ENCODE measurements at regions not wholly inside any gene's neighbourhood (a gene's known extent, or its start where the extent isn't known, plus 50 kb on each side); places are given as distances from the start of the nearest gene placed in this dataset.

DNA sequence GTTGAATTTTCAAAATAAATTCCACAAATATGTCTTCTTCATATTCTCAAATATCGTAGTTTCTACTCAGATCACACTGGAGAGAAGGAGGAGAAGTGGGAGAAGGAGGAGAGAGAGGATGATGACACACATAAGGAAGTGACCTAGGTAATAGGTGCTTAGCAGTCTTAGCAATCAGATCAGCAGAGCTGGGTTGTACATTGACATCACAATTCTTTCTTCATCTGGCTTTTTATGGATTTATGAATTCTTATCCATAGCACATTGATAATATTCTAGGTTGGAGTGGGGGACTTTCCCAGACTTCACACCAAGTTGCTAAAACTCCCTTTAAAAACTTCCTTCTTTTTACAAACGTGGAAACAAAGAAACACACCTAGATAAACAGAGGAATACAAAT, 86.9 kb downstream of the FGF9 start:
- no CpG with 5 or more reads among the region's 2 CpGs for WGBS, 2 experiments (ENCODE audit: insufficient coverage in 2 of 2)
- Histone ChIP-seq H3K27ac (ENCODE audit: low read depth, low read length, severe bottlenecking) (no peak overlapping the region), H3K4me3 (ENCODE audit: extremely low read depth, insufficient read depth, low read length, poor library complexity, severe bottlenecking) (no peak overlapping the region), H3K36me3 (ENCODE audit: control insufficient read depth, insufficient read depth, low read length) (no peaks in the 10 kb centered on the region), H3K9me3 (ENCODE audit: control insufficient read depth, low read length) (no peaks in the 10 kb centered on the region), H3K4me1 (ENCODE audit: control insufficient read depth, insufficient read depth, low read length, poor library complexity, severe bottlenecking) (no peaks in the 10 kb centered on the region)

DNA sequence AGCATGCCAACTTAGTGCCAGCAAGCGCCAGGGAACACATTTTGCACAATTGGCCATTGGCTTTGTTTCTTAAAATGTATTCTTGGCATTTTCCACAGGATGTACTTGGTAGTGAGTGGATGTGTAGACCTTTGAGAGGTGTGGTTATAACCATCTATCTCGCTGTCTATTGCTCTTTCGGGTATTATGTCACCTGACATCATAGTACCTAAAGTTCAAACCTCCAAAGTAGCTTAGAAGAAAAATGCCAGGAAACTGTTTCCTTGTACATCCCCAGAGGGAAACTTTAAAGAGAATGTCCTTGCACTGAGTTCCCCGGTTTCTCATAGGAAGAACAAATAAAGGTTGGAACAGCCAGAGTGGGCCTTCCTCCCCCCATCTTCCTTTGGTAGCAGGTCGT, 87.6 kb downstream of the FGF9 start:
- H3K27ac ChIP-seq (ENCODE audit: low read depth, low read length, severe bottlenecking) = no peak overlapping the region
- WGBS, 2 experiments (ENCODE audit: insufficient coverage in 2 of 2) = 71 to 100% methylated on average over 1 to 2 of the region's 5 CpGs

DNA sequence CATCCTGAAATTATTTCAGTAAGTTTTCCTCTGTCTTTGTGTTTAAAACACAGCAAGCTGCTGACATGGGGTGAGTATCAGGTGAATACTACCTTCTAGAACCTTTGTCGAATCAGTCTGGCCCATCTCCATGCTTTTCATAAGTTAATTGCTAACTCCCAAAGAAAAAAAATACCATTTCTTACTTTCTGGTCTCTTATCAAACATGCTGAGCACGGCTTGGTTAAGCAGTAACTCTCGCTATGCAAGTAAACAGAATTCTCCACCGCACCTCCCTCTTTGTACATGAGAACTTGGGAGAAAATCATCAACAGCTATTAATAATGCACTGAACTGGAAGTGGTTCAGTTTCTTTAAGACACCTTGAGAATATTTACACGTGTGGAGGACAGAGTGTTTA, 88.6 kb downstream of the FGF9 start:
- H3K4me3 ChIP-seq (ENCODE audit: extremely low read depth, insufficient read depth, low read length, poor library complexity, severe bottlenecking) = no peak overlapping the region
- H3K9me3 ChIP-seq (ENCODE audit: control insufficient read depth, low read length) = no peaks in the 10 kb centered on the region
- no peak overlapping the region for H3K27ac ChIP-seq (ENCODE audit: low read depth, low read length, severe bottlenecking)
- no peaks in the 10 kb centered on the region for H3K4me1 ChIP-seq (ENCODE audit: control insufficient read depth, insufficient read depth, low read length, poor library complexity, severe bottlenecking)
- no peaks in the 10 kb centered on the region for H3K36me3 ChIP-seq (ENCODE audit: control insufficient read depth, insufficient read depth, low read length)
- 90 to 92% methylated on average over 2 to 4 of the region's 5 CpGs for WGBS, 2 experiments (ENCODE audit: insufficient coverage in 2 of 2)

More for the DNA sequence above, 87.6 kb downstream of the FGF9 start:
- Histone ChIP-seq H3K9me3 (ENCODE audit: control insufficient read depth, low read length) (no peaks in the 10 kb centered on the region), H3K4me3 (ENCODE audit: extremely low read depth, insufficient read depth, low read length, poor library complexity, severe bottlenecking) (no peak overlapping the region), H3K36me3 (ENCODE audit: control insufficient read depth, insufficient read depth, low read length) (no peaks in the 10 kb centered on the region), H3K4me1 (ENCODE audit: control insufficient read depth, insufficient read depth, low read length, poor library complexity, severe bottlenecking) (no peaks in the 10 kb centered on the region)

DNA sequence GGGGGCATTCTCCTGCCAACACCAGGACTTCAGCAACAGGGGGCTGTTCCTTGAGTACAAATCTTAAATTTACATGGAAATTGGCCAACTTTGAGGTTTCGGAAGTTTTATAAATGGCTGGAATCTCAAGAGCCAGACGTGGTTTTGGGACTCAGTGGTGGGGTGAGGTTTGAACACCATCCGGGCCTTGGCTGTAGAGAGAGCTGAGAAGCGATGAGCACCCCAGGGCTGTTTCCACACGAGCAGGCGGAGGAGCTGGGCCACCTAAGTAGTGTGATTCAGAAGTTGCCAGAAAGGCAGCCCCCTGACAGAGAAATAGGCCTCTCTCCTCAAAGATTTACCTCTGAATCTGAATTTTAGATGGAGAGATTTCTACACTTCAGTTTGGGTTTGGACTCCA, 89.0 kb downstream of the FGF9 start:
- Histone ChIP-seq H3K4me1 (ENCODE audit: control insufficient read depth, insufficient read depth, low read length, poor library complexity, severe bottlenecking) (no peaks in the 10 kb centered on the region), H3K36me3 (ENCODE audit: control insufficient read depth, insufficient read depth, low read length) (no peaks in the 10 kb centered on the region), H3K27ac (ENCODE audit: low read depth, low read length, severe bottlenecking) (no peak overlapping the region), H3K9me3 (ENCODE audit: control insufficient read depth, low read length) (no peaks in the 10 kb centered on the region), H3K4me3 (ENCODE audit: extremely low read depth, insufficient read depth, low read length, poor library complexity, severe bottlenecking) (no peak overlapping the region)
- WGBS, 2 experiments (ENCODE audit: insufficient coverage in 2 of 2) = 84 to 94% methylated on average over 3 to 6 of the region's 6 CpGs

DNA sequence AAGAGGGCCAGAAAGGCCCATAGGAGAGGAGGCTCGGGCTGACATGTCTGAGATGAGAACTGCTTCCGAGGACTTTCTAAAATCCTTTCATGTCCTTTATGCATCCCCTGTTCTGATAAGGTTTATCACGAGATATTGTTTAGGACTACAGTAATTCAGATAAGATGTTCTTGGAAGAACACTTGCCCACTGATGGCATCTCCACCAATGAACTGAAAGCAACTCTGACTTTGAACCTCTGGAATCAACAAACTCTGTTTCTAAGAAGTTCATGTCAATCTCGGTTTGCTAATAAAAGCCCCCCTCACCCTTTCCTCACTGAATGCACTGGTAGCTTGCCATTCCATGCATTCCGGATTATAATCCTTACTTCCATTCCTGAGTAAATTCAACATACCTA, 90.9 kb downstream of the FGF9 start:
- WGBS, 2 experiments (ENCODE audit: insufficient coverage in 2 of 2) = 90 to 96% methylated on average over 3 to 4 of the region's 5 CpGs
- Histone ChIP-seq H3K4me1 (ENCODE audit: control insufficient read depth, insufficient read depth, low read length, poor library complexity, severe bottlenecking) (no peaks in the 10 kb centered on the region), H3K9me3 (ENCODE audit: control insufficient read depth, low read length) (no peaks in the 10 kb centered on the region), H3K27ac (ENCODE audit: low read depth, low read length, severe bottlenecking) (no peak overlapping the region), H3K4me3 (ENCODE audit: extremely low read depth, insufficient read depth, low read length, poor library complexity, severe bottlenecking) (no peak overlapping the region), H3K36me3 (ENCODE audit: control insufficient read depth, insufficient read depth, low read length) (no peaks in the 10 kb centered on the region)

DNA sequence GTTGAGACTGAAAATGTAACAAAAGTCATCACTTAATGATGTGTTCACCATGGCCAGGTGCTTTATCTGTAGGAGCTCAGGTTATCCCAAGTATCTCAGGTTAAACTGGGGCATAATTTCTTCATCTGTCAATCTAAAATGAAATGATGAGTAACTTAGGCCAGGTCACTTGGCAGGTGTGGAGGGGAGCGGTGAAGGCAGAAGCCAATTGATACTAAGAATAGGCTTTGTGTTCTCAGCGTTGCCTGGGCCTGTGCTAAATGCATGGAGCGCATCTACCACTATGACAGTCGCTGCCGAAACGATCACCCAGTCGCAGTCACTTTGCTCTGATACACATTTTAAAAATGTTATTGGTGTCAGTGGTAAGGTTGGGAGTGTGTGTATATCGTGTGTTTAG, 91.6 kb downstream of the FGF9 start:
- WGBS, 2 experiments (ENCODE audit: insufficient coverage in 2 of 2) = 94 to 95% methylated on average over 6 to 8 of the region's 8 CpGs

DNA sequence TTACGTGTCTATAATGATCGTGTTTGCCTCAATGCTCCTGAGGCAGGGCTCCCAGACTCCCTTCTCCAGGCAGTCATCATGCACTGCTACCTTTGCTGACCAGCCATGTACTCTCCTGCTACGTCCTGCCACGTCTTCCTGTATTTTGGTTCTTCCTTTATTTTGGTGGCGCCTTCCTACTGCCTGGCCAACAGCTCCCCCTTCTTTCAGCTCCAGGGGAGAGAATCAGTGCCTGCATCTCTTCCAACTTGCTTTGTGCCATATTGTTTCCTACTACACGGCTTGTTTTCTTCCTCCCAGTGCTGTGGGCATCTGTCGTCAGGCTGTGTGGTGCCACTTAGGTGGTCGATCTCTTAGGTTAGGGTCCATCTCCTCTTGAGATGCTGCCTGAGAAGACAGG, 96.2 kb downstream of the FGF9 start:
- Histone ChIP-seq H3K4me3 (ENCODE audit: extremely low read depth, insufficient read depth, low read length, poor library complexity, severe bottlenecking) (no peak overlapping the region), H3K9me3 (ENCODE audit: control insufficient read depth, low read length) (no peaks in the 10 kb centered on the region), H3K4me1 (ENCODE audit: control insufficient read depth, insufficient read depth, low read length, poor library complexity, severe bottlenecking) (no peaks in the 10 kb centered on the region), H3K27ac (ENCODE audit: low read depth, low read length, severe bottlenecking) (no peak overlapping the region), H3K36me3 (ENCODE audit: control insufficient read depth, insufficient read depth, low read length) (no peaks in the 10 kb centered on the region)
- WGBS, 2 experiments (ENCODE audit: insufficient coverage in 2 of 2) = 81 to 89% methylated on average over 6 to 8 of the region's 8 CpGs

More for the DNA sequence above, 91.6 kb downstream of the FGF9 start:
- no peaks in the 10 kb centered on the region for H3K4me1 ChIP-seq (ENCODE audit: control insufficient read depth, insufficient read depth, low read length, poor library complexity, severe bottlenecking)
- no peaks in the 10 kb centered on the region for H3K36me3 ChIP-seq (ENCODE audit: control insufficient read depth, insufficient read depth, low read length)
- no peak overlapping the region for H3K4me3 ChIP-seq (ENCODE audit: extremely low read depth, insufficient read depth, low read length, poor library complexity, severe bottlenecking)
- no peak overlapping the region for H3K27ac ChIP-seq (ENCODE audit: low read depth, low read length, severe bottlenecking)
- H3K9me3 ChIP-seq (ENCODE audit: control insufficient read depth, low read length) = no peaks in the 10 kb centered on the region

DNA sequence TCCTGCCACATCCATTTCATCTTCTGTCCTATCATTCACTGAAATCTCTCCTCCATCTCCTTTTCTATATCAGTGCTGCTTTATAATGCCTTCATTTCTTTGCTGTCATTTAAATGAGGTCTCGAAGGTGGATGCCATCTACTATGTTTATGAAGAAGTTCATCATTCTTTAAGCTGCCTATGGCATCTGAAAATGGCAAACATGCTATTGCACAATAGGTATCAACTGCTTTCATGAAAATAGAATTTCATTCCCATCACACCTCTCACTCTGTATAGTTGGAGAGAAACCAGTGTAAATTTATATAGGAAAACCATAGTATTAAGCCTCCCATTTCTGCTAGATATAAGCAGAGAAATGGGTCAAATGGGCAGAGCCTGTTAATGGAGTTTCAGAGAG, 100.2 kb downstream of the FGF9 start:
- WGBS, 2 experiments (ENCODE audit: insufficient coverage in 2 of 2) = no CpG with 5 or more reads among the region's 1 CpG
- H3K4me3 ChIP-seq (ENCODE audit: extremely low read depth, insufficient read depth, low read length, poor library complexity, severe bottlenecking) = no peak overlapping the region
- no peaks in the 10 kb centered on the region for H3K4me1 ChIP-seq (ENCODE audit: control insufficient read depth, insufficient read depth, low read length, poor library complexity, severe bottlenecking)
- no peaks in the 10 kb centered on the region for H3K9me3 ChIP-seq (ENCODE audit: control insufficient read depth, low read length)
- H3K27ac ChIP-seq (ENCODE audit: low read depth, low read length, severe bottlenecking) = no peak overlapping the region
- no peaks in the 10 kb centered on the region for H3K36me3 ChIP-seq (ENCODE audit: control insufficient read depth, insufficient read depth, low read length)

DNA sequence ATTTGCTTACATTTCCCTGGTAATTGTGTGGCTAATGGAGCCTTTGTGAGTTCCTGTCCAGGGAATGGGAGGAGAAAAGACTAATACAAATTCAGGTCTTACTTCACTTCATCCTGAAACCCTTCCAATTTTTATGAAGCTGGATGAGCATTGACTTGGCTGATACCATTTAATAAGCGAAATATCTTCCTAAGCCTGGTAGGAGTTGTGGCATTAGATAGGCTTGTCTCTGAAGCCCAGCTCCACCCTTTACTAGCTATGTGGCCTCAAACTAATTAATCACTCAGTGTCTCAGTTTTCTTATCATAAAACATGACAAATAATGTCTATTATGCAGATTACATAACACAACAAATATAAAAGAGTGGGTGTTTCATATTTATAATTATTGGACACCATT, 106.3 kb downstream of the FGF9 start:
- Histone ChIP-seq H3K36me3 (ENCODE audit: control insufficient read depth, insufficient read depth, low read length) (no peaks in the 10 kb centered on the region), H3K4me1 (ENCODE audit: control insufficient read depth, insufficient read depth, low read length, poor library complexity, severe bottlenecking) (no peaks in the 10 kb centered on the region), H3K9me3 (ENCODE audit: control insufficient read depth, low read length) (no peaks in the 10 kb centered on the region), H3K4me3 (ENCODE audit: extremely low read depth, insufficient read depth, low read length, poor library complexity, severe bottlenecking) (no peak overlapping the region), H3K27ac (ENCODE audit: low read depth, low read length, severe bottlenecking) (no peak overlapping the region)
- no CpG with 5 or more reads among the region's 1 CpG for WGBS, 2 experiments (ENCODE audit: insufficient coverage in 2 of 2)

DNA sequence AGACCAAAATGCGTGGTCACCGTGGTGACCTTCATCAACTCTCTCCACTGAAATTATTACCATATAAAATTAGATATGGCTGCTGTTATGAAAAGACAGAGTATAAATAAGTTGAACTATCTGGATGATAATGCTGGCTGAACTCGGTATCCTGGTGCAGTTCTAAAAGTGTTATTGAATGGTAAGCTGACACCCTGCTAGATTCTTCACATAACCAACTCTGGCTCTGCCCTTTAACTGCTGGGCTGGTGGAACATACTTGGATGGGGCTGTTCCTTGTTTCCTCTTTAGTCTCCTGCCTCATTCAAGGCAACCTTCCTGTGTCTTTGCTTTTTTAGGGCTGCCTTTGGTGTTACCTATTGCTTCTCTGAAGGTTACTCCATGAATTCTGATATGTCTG, 106.9 kb downstream of the FGF9 start:
- H3K9me3 ChIP-seq (ENCODE audit: control insufficient read depth, low read length) = no peaks in the 10 kb centered on the region
- WGBS, 2 experiments (ENCODE audit: insufficient coverage in 2 of 2) = 40% methylated on average over 1 of the region's 3 CpGs; no CpG with 5 or more reads in 1 of the 2 experiments

DNA sequence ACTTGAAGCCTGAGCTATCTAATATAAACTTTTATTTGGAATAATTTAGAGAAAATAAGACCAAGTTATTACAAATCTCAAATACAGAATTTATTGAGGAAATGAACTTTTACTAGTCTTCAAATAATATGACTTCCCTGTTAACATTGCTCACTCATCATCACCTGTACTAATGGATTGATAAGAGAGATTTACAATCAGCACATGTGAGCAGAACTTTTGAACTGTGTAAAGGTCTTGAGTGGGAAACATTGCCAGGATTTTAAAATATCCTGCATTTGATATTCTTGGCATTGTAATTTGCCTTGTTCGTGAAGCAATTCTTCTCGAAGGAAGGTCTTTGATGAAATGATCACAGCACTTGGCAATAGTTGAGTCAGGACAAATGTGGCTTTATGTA, 111.9 kb downstream of the FGF9 start:
- WGBS, 2 experiments (ENCODE audit: insufficient coverage in 2 of 2) = 90 to 95% methylated on average over 2 of the region's 2 CpGs

More for the DNA sequence above, 106.9 kb downstream of the FGF9 start:
- no peak overlapping the region for H3K4me3 ChIP-seq (ENCODE audit: extremely low read depth, insufficient read depth, low read length, poor library complexity, severe bottlenecking)
- no peaks in the 10 kb centered on the region for H3K4me1 ChIP-seq (ENCODE audit: control insufficient read depth, insufficient read depth, low read length, poor library complexity, severe bottlenecking)
- no peaks in the 10 kb centered on the region for H3K36me3 ChIP-seq (ENCODE audit: control insufficient read depth, insufficient read depth, low read length)
- no peak overlapping the region for H3K27ac ChIP-seq (ENCODE audit: low read depth, low read length, severe bottlenecking)

More for the DNA sequence above, 111.9 kb downstream of the FGF9 start:
- H3K27ac ChIP-seq (ENCODE audit: low read depth, low read length, severe bottlenecking) = no peak overlapping the region
- no peaks in the 10 kb centered on the region for H3K36me3 ChIP-seq (ENCODE audit: control insufficient read depth, insufficient read depth, low read length)
- H3K4me1 ChIP-seq (ENCODE audit: control insufficient read depth, insufficient read depth, low read length, poor library complexity, severe bottlenecking) = no peaks in the 10 kb centered on the region
- no peaks in the 10 kb centered on the region for H3K9me3 ChIP-seq (ENCODE audit: control insufficient read depth, low read length)
- H3K4me3 ChIP-seq (ENCODE audit: extremely low read depth, insufficient read depth, low read length, poor library complexity, severe bottlenecking) = no peak overlapping the region

All from mesodermal cell (in vitro differentiated cells).